H9 (cell line): ENCODE measurements at regions not wholly inside any gene's neighbourhood (a gene's known extent, or its start where the extent isn't known, plus 50 kb on each side); places are given as distances from the start of the nearest gene placed in this dataset.

ENCODE experiments used
- DNase-seq: peaks from one replicate; pipeline ENCODE4 v3.0.0-alpha.2; 2017
- H2AFZ ChIP-seq: one replicate; pipeline ENCODE4 v1.6.1; 2013; ENCODE audit warnings: mild to moderate bottlenecking, low read length, control low read depth, moderate library complexity
- H2AK5ac ChIP-seq: 2 replicates; pipeline ENCODE4 v1.6.1; 2013; ENCODE audit warnings: low read length, control low read depth, mixed read lengths; ENCODE audit not compliant: insufficient read length
- H2BK120ac ChIP-seq: one replicate; pipeline ENCODE4 v1.6.1; 2013; ENCODE audit warnings: low read depth, mild to moderate bottlenecking, low read length, control low read depth, inconsistent platforms; ENCODE audit not compliant: poor library complexity, severe bottlenecking
- H2BK12ac ChIP-seq: 2 replicates; pipeline ENCODE4 v1.6.1; 2013; ENCODE audit warnings: low read length, control low read depth, mixed read lengths, low read depth; ENCODE audit not compliant: insufficient read length
- H2BK15ac ChIP-seq: 2 replicates; pipeline ENCODE4 v1.6.1; 2013; ENCODE audit warnings: low read depth, low read length, control low read depth
- H2BK20ac ChIP-seq: one replicate; pipeline ENCODE4 v1.6.1; 2013; ENCODE audit warnings: low read depth, mild to moderate bottlenecking, low read length, control low read depth, inconsistent platforms; ENCODE audit not compliant: poor library complexity, severe bottlenecking
- H2BK5ac ChIP-seq: 2 replicates; pipeline ENCODE4 v1.6.1; 2013; ENCODE audit warnings: low read length, control low read depth, mixed read lengths; ENCODE audit not compliant: insufficient read length
- H3K14ac ChIP-seq: 2 replicates; pipeline ENCODE4 v1.6.1; 2013; ENCODE audit warnings: low read length, control low read depth; ENCODE audit not compliant: insufficient read depth
- H3K18ac ChIP-seq: 2 replicates; pipeline ENCODE4 v1.6.1; 2013; ENCODE audit warnings: low read depth, mild to moderate bottlenecking, mixed read lengths, low read length, control low read depth; ENCODE audit not compliant: insufficient read length
- H3K23ac ChIP-seq: 2 replicates; pipeline ENCODE4 v1.6.1; 2013; ENCODE audit warnings: low read length, control low read depth, mixed read lengths, low read depth; ENCODE audit not compliant: insufficient read length
- H3K23me2 ChIP-seq: 2 replicates; pipeline ENCODE4 v1.6.1; 2013; ENCODE audit warnings: low read depth, mild to moderate bottlenecking, mixed read lengths, low read length, control low read depth; ENCODE audit not compliant: insufficient read length, poor library complexity, severe bottlenecking
- H3K27ac ChIP-seq: 2 replicates; pipeline ENCODE4 v1.5.1; 2013; ENCODE audit warnings: low read length, control low read depth, mixed read lengths, low read depth; ENCODE audit not compliant: insufficient read length
- H3K27me3 ChIP-seq: 2 replicates; pipeline ENCODE4 v1.6.1; 2013; ENCODE audit warnings: low read length, control low read depth, inconsistent platforms; ENCODE audit not compliant: insufficient read depth
- H3K4ac ChIP-seq: 2 replicates; pipeline ENCODE4 v1.6.1; 2013; ENCODE audit warnings: low read depth, mild to moderate bottlenecking, control low read depth, inconsistent platforms, low read length, moderate library complexity
- H3K4me1 ChIP-seq: 2 replicates; pipeline ENCODE4 v1.6.1; 2013; ENCODE audit warnings: low read length, control low read depth, inconsistent platforms; ENCODE audit not compliant: insufficient read depth
- H3K4me2 ChIP-seq: 2 replicates; pipeline ENCODE4 v1.6.1; 2013; ENCODE audit warnings: low read length, control low read depth, mixed read lengths; ENCODE audit not compliant: insufficient read length, insufficient read depth
- H3K56ac ChIP-seq: 2 replicates; pipeline ENCODE4 v1.6.1; 2013; ENCODE audit warnings: low read depth, mild to moderate bottlenecking, mixed read lengths, low read length, control low read depth; ENCODE audit not compliant: insufficient read length
- H3K79me1 ChIP-seq: 2 replicates; pipeline ENCODE4 v1.6.1; 2013; ENCODE audit warnings: low read depth, mild to moderate bottlenecking, moderate library complexity, low read length, control low read depth, inconsistent platforms; ENCODE audit not compliant: insufficient read depth, poor library complexity, severe bottlenecking
- H3K79me2 ChIP-seq: 2 replicates; pipeline ENCODE4 v1.6.1; 2013; ENCODE audit warnings: low read length, control low read depth, inconsistent platforms; ENCODE audit not compliant: insufficient read depth
- H3K9ac ChIP-seq: 2 replicates; pipeline ENCODE4 v1.6.1; 2013; ENCODE audit warnings: low read length, control low read depth, mixed read lengths; ENCODE audit not compliant: insufficient read length; ENCODE audit errors: extremely low read depth
- H3K9me3 ChIP-seq: one replicate; pipeline ENCODE4 v1.6.1; 2013; ENCODE audit warnings: low read depth, low read length, inconsistent platforms; ENCODE audit not compliant: control insufficient read depth
- H3T11ph ChIP-seq: one replicate; pipeline ENCODE4 v1.6.1; 2013; ENCODE audit warnings: mild to moderate bottlenecking, low read length, control low read depth, inconsistent platforms
- H4K20me1 ChIP-seq: one replicate; pipeline ENCODE4 v1.6.1; 2013; ENCODE audit not compliant: control insufficient read depth, insufficient read length, insufficient read depth
- H4K5ac ChIP-seq: 2 replicates; pipeline ENCODE4 v1.6.1; 2013; ENCODE audit warnings: low read depth, mild to moderate bottlenecking, mixed read lengths, low read length, control low read depth; ENCODE audit not compliant: insufficient read length
- H4K8ac ChIP-seq: replicated peaks from 2 replicates; pipeline ENCODE4 v1.6.1; 2013; ENCODE audit warnings: low read length, control low read depth, mixed read lengths, low read depth; ENCODE audit not compliant: insufficient read length
- H4K91ac ChIP-seq: 2 replicates; pipeline ENCODE4 v1.6.1; 2013; ENCODE audit warnings: low read depth, mild to moderate bottlenecking, moderate library complexity, mixed read lengths, low read length, control low read depth; ENCODE audit not compliant: insufficient read length
- H3K27ac Mint-ChIP-seq, 3 experiments: 2 replicates in 2 of 3; 3 replicates in 1 of 3; pipeline ENCODE4 v1.8.0; 2020 to 2021; ENCODE audit warnings: mixed read lengths in 3 of 3, mild to moderate bottlenecking in 1 of 3, moderate library complexity in 1 of 3
- H3K27me3 Mint-ChIP-seq: 2 replicates; pipeline ENCODE4 v1.8.0; 2021; ENCODE audit warnings: low read depth, mild to moderate bottlenecking, moderate library complexity, mixed read lengths
- H3K36me3 Mint-ChIP-seq, 3 experiments: 2 replicates in 2 of 3; 3 replicates in 1 of 3; pipeline ENCODE4 v1.8.0; 2020 to 2021; ENCODE audit warnings: low read depth in 3 of 3, mixed read lengths in 3 of 3; ENCODE audit not compliant: insufficient read depth in 1 of 3
- H3K4me1 Mint-ChIP-seq, 2 experiments: 2 replicates each; pipeline ENCODE4 v1.8.0; 2020; ENCODE audit warnings: mixed read lengths in 2 of 2
- H3K4me3 Mint-ChIP-seq, 2 experiments: 2 replicates in 1 of 2; 3 replicates in 1 of 2; pipeline ENCODE4 v1.8.0; 2020 to 2021; ENCODE audit warnings: mild to moderate bottlenecking in 2 of 2, mixed read lengths in 2 of 2, moderate library complexity in 1 of 2
- H3K9me3 Mint-ChIP-seq, 2 experiments: 2 replicates in 1 of 2; 3 replicates in 1 of 2; pipeline ENCODE4 v1.8.0; 2020; ENCODE audit warnings: mild to moderate bottlenecking in 2 of 2, mixed read lengths in 2 of 2, moderate library complexity in 1 of 2
- WGBS: extraction: QIAGEN DNeasy Blood & Tissue Kit; methylation state at CpG from one replicate; pipeline ENCODE4 v1.1.7; 2013; ENCODE audit warnings: missing lambda C conversion rate, low lambda C conversion rate, mixed read lengths; ENCODE audit not compliant: insufficient read length; ENCODE audit errors: extremely low coverage; 5-methylcytosine and 5-hydroxymethylcytosine counted together
- TF ChIP-seq, protein P1 (sequence below): fragments of 200-600 bp; sonication (generic); conservative IDR thresholded peaks from 3 replicates; pipeline ENCODE4 v1.8.0; 2021; ENCODE audit warnings: antibody characterized with exemption, mild to moderate bottlenecking

DNA sequence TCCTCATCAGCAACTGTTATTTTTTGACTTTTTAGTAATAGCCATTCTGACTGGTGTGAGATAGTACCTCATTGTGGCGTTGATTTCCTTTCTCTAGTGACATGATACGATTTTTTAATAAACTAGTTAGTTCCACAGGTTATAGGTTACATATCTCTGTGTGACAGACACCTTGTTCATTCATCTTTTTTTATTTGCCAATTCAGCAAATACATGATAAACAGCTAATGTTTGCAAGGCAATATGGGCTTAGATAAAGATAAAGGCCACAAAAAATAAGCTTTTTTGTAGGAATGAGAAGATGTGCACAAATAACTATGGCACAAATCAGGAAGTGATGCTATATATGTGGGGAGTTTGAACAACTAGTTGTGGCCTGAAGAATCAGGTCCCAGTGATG lies 366.8 kb downstream of the HLX start:
- H3K79me1 ChIP-seq = no peaks in the 10 kb centered on the region
- Mint-ChIP-seq H3K4me1 (no peaks in the 10 kb centered on the region), H3K27ac (no peak overlapping the region), H3K27me3 (no peaks in the 10 kb centered on the region), H3K36me3 (no peaks in the 10 kb centered on the region), H3K9me3 (0 out of 5 replicates have a peak, but pooled peaks cover 0 to 2% of the 10 kb centered on the region in 2 experiments), H3K4me3 (no peak overlapping the region)
- H3K18ac ChIP-seq = no peak overlapping the region
- no peak overlapping the region for H3K9ac ChIP-seq
- no peaks in the 10 kb centered on the region for H3K27me3 ChIP-seq
- H4K5ac ChIP-seq = no peak overlapping the region
- H2BK120ac ChIP-seq = no peak overlapping the region
- no peak overlapping the region for H4K91ac ChIP-seq
- H4K20me1 ChIP-seq = no peaks in the 10 kb centered on the region
- H3K79me2 ChIP-seq = no peaks in the 10 kb centered on the region; the same call in 1 of the 2 replicates
- H2BK12ac ChIP-seq = no peak overlapping the region
- H2AK5ac ChIP-seq = no peak overlapping the region
- H3T11ph ChIP-seq = no peak overlapping the region
- H3K4me1 ChIP-seq = no peaks in the 10 kb centered on the region
- TF ChIP-seq, protein P1, sequence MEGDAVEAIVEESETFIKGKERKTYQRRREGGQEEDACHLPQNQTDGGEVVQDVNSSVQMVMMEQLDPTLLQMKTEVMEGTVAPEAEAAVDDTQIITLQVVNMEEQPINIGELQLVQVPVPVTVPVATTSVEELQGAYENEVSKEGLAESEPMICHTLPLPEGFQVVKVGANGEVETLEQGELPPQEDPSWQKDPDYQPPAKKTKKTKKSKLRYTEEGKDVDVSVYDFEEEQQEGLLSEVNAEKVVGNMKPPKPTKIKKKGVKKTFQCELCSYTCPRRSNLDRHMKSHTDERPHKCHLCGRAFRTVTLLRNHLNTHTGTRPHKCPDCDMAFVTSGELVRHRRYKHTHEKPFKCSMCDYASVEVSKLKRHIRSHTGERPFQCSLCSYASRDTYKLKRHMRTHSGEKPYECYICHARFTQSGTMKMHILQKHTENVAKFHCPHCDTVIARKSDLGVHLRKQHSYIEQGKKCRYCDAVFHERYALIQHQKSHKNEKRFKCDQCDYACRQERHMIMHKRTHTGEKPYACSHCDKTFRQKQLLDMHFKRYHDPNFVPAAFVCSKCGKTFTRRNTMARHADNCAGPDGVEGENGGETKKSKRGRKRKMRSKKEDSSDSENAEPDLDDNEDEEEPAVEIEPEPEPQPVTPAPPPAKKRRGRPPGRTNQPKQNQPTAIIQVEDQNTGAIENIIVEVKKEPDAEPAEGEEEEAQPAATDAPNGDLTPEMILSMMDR = no peak
- no peak overlapping the region for H3K14ac ChIP-seq
- no CpG with 5 or more reads among the region's 2 CpGs for WGBS
- H3K9me3 ChIP-seq = no peaks in the 10 kb centered on the region
- no peak overlapping the region for H3K4me2 ChIP-seq
- H3K56ac ChIP-seq = no peak overlapping the region
- no peak overlapping the region for H4K8ac ChIP-seq
- no peaks in the 10 kb centered on the region for H3K23me2 ChIP-seq
- no peak overlapping the region for H3K23ac ChIP-seq
- H2BK5ac ChIP-seq = no peak overlapping the region
- no peak overlapping the region for H3K27ac ChIP-seq
- no peak for DNase-seq
- H2AFZ ChIP-seq = no peak overlapping the region
- H2BK15ac ChIP-seq = no peak overlapping the region
- no peak overlapping the region for H2BK20ac ChIP-seq
- H3K4ac ChIP-seq = no peak overlapping the region
